ENCODE measurements at regions not wholly inside any gene's neighbourhood (a gene's known extent, or its start where the extent isn't known, plus 50 kb on each side); places are given as distances from the start of the nearest gene placed in this dataset.

DNA sequence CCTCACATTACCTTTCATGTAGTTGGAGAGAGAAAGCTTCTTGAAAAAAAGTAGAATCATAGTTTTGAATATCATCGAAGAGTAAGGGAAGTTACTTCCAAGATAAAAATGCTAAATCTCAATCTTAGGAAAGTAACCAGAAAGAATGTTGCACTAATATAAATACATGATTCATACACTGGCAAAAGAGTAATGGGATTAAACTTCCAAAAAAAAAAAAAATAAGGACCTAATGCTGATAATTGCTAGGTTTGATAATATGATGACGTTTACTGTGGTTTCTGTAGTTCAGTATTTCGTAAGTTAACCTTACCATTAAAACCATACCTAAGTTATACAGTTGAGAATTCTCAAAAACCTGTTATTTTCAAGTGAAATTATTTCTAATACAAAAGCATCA, 573.8 kb upstream of the CDH9 start:
- no peak for DNase-seq

DNA sequence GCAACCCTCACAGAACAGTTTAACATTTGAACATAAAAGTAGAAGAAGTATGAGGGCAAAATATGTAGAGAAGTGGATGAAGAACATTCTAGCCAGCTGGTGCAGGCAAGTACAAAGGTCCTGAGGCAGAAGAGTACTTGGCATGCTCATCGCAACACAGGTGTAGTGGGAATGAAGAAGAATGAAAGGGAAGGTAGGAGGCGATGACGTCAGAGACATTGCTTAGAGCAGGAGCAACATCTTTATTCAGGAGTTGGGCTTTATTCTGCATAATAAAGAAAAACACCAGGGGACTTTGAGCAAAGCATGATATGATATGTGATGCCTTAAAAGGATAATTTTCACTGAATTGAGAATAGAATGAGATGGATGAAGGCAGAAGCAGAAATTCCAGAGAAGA, 570.6 kb upstream of the CDH9 start:
- no peak for DNase-seq

DNA sequence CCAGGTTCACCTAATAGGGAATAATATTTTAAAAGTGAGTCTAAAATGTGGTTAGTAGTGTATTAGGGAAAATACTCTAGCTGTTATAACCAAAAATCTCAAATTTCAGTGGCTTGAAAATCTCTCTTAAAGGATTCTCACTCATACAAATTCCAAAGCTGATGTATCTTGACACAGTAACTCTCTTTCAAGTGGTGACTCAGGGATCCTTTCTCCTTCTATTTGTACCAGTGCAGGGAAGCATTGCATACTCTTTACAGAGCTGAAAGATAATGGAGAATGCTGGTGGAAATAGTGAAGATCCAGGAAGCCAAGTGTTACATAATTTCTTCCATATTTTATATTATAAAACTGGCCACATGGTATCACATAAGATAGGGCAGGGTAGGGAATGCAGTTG, 560.2 kb upstream of the CDH9 start:
- DNase-seq: no peak

DNA sequence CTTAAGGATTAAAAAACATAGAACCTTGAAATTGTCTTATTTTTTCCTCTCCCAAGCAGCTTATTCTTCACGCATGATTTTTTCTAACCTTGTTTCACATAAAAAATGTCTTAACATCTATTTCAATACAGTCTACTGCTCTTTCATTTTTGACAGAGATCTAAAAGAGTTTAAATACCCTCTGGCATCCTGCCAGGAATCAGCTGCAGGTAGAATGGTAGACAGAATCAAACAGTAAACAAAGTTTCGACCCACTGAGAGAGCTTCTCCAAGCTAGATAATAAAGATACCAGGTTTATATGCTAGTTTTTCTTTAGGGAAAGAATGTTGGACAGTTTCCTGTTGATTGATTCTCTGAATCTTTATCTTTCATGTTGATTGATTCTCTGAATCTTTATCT, 555.8 kb upstream of the CDH9 start:
- DNase-seq: no peak

DNA sequence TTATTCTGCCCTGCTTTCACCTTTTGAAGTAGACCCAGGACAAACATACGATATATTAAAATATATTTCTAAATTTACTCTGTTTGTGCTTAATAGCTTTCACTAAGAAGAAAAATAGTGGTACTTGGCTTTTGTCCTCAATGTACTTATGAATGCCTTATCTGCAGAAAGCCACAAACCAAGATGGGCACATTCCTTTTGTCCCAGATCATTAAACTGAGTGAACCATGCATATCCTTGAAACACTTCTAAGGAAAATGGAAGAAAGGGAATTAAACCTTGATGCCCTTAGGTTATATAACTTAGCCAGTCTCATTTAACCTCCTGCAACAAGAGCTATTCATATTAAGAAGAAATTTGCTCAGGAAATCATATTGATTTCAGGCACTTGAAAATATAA, 553.8 kb upstream of the CDH9 start:
- DNase-seq: peak; percentile 91

DNA sequence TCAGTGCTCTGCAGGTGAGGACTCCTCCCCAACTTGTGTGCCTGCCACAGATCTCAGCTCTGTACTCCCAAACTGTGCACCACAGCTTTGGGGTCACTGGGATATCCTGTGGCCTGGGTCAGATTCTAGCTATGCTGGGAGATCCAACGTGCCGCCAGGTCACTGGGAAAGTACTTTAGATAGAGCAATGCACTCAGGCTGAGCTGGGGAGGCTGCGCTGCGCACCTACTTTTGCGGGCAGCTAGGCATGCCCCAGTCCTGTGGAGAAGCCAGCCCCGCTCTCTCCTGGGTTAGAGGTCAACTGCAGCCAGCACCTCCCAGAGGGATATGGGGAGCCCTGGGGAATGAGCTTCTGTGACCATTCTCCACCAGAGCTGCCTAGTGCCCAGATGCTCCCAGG, 552.1 kb upstream of the CDH9 start:
- DNase-seq: no peak

DNA sequence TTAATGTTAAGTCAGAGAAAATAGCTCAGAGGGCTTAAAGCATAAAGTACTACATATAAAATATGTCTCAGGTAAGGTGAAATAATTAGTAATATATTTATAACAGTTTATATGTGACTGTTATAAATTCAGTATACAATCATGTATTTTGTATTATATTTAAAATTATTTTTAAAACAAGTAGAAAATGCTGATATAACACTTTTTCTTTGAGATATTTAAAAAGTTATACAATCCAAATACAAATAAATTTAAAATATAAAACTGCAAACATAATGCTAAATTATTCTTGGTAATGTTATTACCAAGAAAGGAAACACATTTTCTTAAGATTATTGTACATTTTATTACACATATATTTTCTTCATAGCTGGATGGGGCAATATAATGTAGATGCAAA, 539.9 kb upstream of the CDH9 start:
- no peak for DNase-seq

DNA sequence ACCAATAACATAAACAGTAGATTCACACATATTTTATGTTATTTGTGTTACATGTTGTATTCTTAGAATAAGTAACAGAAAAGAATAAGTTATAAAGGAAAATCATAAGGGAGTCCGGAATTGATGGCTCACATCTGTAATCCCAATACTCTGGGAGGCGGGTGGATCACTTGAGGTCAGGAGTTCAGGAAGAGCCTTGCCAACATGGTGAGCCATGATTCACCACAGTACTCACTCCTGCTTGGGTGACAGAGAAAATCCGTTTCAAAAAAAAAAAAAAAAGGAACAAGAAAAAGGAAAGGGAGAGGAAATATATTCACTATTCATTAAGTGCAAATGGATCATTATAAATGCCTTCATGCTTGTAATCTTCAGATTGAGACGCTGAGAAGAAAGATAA, 533.3 kb upstream of the CDH9 start:
- no peak for DNase-seq

DNA sequence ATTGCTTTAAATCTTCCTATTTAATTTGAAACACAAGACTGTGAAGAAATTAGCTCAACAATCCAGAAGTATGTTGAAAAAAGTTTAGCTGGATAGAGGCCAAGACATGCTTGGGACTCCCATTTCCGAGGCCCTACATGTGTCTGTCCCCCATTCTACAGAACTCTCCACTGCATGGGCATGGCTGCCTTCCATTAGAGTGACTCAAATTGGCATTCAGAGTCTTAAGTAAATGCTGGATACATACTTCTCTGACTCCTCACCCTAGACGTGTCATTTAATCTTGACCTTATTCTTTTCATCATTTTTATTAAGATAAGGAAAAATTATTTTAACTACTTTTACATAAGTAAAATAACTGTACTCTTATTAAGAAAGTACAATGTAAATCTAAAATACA, 530.4 kb upstream of the CDH9 start:
- no peak for DNase-seq

DNA sequence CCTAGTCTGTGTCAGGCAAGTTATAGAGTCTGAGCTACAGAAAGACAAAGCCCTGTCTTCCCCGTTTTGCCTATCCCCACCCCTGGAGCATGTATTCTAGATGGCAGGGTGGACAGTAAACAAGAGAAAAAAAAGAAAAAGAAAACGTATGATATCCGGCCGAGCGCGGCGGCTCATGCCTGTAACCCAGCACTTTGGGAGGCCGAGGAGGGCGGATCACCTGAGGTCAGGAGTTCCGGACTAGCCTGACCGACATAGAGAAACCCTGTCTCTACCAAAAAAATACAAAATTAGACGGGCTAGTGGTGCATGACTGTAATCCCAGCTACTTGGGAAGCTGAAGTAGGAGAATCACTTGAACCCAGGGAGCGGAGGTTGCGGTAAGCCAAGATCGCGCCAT, 523.0 kb upstream of the CDH9 start:
- DNase-seq: no peak

DNA sequence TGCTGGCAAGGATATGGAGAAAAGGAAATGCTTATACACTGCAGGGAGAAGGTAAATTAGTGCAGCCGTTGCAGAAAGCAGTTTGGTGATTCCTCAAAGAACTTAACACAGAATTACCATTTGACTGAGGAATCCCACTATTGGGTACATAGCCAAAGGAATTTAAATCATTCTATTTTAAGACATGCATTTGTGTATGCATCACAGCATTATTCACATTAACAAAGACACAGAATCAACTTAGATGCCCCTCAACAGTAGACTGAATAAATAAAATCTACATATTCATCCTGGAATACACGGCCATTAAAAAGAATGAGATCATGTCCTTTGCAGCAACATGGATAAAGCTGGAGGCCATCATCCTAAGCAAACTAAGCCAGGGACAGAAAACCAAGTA, 510.1 kb upstream of the CDH9 start:
- no peak for DNase-seq

DNA sequence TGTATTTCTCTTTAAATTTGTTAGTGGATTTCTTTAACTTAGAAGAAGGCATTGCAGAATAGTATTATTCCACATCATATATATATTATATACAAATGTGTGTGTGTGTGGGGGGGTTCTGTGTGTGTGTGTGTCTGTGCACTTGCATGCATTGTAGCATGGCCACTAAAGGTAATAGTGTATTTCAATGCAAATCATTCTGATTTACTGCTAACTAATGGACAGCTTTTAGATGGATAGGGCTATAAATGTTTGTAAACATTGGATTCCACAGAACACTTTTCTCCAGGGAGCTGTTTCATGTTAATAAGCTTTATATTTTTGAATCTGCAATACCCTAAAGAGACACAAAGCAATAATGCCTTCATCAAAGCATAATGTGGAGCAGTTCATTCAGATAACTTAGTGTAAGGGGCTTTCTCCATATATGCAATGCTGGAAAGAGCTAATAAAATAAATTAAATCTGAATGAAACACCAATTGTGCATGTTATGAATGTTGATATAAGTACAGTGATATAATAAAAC, 496.7 kb upstream of the CDH9 start:
- DNase-seq: no peak

DNA sequence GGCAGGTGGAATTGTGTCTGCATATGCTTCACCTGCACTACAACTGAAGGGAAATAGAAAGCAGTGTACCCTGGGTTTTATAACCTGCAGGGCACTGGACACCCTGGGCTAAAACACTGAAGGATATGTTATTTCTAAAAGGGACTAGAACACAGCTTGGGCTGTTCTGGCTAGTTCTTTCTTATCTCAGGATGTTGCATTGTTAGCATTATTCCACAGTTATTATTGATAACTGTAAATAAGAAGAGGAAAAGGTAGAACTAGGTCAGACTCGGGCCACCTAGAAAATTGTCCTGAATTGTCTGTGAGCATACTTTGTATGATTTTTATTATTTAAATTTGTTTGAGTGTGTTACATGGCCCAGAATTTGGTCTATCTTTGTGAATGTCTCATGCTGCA, 493.9 kb upstream of the CDH9 start:
- DNase-seq: no peak

DNA sequence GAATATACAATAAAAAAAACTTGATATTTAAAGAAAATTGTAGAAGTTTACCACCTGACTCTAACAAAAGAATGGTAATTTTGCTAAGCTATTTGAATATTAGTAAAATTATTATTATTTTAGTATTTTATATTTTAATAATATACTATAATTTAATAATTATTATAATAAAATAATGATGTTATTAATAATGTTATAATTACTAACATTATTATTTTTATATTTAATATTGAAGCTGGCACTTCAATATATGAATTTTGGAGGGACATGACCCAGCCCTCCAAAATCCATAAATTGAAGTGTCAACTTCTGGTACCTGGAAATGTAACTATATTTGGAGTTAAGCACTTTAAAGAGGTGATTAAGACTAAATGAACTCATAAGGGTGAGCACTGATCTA, 486.1 kb upstream of the CDH9 start:
- DNase-seq: no peak

DNA sequence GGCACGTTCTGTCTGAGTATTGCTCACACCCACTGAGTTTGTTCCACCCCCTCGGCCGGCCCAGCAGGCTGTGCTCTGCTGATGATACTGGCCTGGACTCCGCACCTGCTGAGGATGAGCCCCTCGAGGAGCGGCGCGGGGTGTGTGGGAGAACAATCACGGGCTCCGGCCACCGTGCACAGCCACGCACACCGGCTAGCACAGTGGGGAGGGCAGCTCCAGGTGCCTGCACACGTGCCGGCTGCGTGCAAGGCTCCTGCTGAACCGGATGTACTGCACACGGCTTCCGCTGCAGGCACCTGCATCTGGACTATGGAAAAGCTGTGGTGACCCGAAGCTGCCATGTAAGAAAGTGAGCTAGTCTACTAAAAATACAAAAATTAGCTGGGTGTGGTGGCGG, 485.2 kb upstream of the CDH9 start:
- DNase-seq: no peak

DNA sequence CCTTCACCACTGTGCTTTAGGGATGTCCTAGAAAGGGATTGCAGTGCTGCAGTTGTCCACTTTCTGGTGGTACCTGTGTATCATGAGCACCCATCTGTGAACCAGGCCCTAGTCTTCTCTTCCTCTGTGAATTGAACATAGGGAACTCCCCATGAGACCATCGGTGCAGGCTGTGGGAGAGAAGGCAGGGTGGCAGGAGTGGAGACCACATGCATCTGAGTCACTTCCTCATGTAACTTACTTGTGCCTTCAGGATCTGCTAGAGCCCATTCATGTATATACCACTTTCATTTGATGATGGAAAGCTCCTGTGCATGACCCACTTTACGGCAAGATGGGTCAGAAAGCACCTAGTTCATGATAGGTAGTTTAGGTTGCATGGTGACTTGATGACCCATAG, 478.1 kb upstream of the CDH9 start:
- no peak for DNase-seq

DNA sequence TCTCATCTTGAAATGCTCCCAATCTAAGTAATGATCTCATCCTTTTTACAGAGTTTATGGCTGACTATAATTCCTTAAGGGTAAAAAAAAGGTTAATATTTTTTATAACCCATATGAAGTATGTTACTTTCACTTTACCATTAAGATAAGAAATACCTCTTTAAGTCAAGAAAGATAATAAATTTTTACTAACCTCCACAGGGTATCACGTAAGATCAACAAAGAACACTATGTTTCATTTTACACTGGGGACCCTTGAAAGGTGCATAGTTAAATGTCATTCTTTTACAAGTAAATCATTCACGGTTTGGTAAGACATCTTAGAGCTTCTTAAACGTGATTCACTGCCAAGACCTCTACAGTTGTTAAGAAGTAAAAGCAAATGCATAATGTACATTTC, 472.7 kb upstream of the CDH9 start:
- DNase-seq: no peak

DNA sequence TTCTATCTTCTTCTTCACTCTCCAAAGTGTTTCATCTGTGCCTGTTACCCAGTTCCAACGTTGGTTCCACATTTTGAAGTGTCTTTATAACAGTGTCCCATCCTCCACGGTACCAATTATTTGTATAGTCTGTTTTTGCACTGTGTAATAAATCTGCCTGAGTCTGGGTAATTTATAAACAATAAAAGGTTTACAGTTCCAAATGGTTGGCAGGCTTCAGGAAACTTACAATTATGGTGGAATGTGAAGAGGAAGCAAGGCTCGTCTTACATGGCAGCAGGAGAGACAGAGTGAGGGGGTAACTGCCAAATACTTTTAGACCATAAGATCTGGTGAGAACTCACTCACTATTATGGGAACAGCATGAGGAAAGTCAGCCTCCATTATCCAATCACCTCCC, 465.4 kb upstream of the CDH9 start:
- no peak for DNase-seq

DNA sequence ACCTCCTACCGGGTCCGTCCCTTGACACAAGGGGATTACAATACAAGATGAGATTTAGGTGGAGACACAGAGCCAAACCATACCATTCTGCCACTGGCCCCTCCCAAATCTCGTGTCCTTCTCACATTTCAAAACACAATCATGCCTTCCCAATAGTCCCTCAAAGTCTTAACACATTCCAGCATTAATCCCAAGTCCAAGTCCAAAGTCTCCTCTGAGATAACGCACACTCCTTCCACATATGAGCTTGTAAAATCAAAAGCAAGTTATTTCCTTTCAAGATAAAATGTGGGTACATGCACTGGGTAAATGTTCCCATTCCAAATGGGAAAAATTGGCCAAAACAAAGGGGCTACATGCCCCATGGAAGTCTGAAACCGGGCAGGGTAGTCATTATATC, 463.9 kb upstream of the CDH9 start:
- DNase-seq: no peak

DNA sequence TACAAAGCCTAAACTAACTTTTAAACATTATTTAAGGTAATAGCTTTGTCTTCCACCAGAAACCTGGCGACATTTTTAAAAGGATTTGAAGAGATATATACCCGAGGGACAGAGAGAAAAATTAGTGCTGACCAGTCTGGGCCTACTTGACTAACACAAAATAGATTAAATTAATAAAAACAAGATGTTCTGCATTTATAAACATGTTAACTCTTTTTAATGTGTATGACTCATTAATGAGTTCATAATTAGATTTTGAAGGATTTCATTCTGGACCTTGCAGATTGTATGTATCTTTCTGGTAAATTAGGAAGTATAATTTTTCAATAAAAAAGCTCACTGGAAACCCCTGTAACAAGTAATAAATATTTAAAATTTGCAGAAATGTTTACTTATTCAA, 459.1 kb upstream of the CDH9 start:
- no peak for DNase-seq

DNA sequence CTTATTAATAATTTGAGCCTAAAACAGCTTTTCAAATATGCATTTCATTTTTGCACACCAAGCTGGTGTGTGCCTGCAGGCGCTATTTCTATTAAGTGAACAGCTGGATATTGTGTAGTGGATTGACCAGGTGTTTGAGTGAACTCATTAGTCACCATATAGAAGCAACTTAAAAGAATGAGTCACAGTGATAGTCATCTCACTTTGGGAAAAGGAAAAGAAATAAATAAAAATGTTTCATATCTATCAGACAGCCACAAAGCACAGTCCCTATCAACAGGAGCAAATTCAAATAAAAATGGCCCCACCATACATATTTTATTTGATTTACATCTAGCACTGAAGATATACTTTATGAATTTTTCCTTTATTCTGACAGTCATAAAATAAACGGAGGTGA, 456.5 kb upstream of the CDH9 start:
- DNase-seq: no peak

DNA sequence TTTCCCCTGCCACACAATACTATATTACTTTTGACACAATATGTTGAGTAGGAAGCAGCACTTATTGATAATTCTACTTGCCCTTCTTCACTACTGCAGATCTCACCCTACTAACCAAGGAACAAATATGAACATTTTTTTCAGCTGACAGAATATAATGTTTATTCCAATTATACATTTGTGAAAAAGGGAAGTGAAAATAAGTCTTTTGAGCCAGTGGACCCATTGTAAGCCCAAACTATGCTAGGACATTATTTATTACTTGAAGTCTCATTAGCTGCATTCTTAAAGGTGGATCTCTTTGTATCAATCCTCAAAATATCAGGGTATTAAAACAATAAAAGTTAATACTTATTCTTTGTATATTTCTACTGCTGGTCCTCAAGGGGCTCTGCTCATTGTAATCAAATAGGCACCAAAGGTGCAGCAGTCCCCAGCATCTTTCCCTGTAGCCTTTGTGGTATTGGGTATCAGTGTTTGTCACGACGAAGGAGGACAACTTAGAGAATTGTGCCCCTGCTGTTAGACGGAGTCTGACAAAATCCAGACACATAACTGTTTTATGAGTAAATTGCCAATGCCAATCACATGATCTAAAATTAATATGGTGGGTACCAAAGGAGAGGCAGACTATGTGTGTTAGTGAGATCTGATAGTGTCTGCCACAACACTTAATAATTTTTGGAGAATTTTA, 453.5 kb upstream of the CDH9 start:
- DNase-seq: no peak

DNA sequence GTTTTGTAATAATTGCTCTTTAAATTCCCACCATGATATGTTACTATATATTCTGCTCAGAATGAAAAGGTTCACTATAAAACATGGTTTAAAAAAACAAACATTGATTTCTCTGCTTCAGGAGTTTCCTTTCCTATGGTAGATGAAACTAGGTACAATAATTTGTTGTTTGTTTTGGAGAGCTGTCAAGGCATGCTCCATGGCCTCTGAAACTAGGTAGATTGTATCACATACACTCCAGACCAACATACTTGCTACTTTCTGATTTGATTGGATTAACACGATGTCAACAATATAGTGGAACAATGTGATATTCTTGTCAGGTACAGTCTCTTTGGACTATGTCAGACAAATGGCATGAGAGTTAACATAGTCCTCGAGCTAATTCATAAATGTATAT, 452.7 kb upstream of the CDH9 start:
- no peak for DNase-seq

DNA sequence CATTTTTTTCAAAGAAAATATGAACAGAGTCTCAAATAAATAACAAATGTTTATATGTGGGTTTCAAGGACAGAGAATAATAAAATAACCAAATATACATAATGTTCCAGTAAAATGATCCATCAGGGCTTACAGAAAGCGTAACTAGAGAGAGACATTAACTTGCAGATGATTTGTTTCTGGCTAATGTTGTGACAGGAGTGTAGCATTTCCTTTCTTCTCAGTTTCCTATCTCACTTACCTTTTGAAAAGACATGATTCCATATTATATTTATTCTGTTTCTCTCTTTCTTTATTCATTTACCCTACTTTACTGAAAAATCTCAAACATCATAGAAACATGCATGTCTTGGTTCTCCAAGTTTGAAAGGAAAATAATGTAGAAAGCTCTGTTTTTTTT, 451.3 kb upstream of the CDH9 start:
- no peak for DNase-seq

DNA sequence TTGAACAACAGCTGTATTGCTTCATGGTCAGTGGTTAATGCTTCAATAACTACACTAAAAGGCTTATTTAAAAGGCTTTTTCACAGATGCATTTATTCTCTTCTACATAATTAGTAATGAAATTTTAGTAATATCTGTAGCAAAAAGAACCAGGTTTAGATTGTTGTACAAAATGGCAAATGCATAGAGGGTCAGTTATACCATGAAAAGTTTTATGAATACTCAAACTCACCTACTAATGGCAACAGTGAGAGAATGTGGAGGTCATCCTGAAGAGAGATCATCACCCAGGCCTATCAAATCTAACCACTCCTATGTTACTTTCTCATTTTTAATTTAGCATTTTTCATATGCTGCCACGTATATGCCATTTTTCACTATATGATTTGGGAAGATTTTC, 444.3 kb upstream of the CDH9 start:
- no peak for DNase-seq

DNA sequence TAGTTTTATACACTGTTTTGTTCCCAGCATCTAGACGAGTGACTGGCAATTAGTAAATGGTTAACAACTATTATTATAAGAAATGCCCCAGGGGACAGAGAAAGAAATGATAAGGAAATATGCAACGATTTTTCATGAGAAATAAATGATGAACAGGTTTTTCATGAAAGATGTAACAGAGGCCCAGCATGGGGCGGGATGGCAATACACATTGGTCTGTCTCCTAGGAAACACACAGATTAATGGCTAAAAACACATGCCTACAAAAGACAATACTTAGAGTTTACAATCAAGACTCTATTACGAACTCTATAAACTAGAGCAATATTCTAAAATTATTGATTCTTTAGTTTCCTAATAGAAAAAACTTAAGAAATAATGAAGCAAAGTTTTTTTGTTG, 441.5 kb upstream of the CDH9 start:
- DNase-seq: no peak
